PC-9 (cell line): ENCODE measurements at regions not wholly inside any gene's neighbourhood (a gene's known extent, or its start where the extent isn't known, plus 50 kb on each side); places are given as distances from the start of the nearest gene placed in this dataset.

Source experiments
- BruUV-seq: library from RNA; stranded (reverse); fragments of 400-500 nt; replicated peaks from 2 replicates; lab custom pipeline; 2021; lab: Mats Ljungman, UMichigan
- CTCF ChIA-PET: fragments of 300-600 bp; sonication (Branson Sonifier 250); formaldehyde crosslinking; loops from one replicate; lab custom pipeline; 2022; ENCODE audit warnings: antibody characterized with exemption; lab: Charles Lee
- POLR2A ChIA-PET: fragments of 300-600 bp; sonication (Branson Sonifier 250); formaldehyde crosslinking; loops from one replicate; lab custom pipeline; 2022; ENCODE audit warnings: antibody characterized with exemption; ENCODE audit not compliant: unreplicated experiment; lab: Charles Lee
- DNase-seq, 2 experiments: peaks; one replicate each; pipeline versions ENCODE4 v3.0.0 to v3.0.0-alpha.2; 2015 to 2022; ENCODE audit warnings: mixed read lengths in 1 of 2
- H2AFZ ChIP-seq: fragments of 200-600 bp; sonication (generic); 2 replicates; pipeline ENCODE4 v1.8.1; 2017; ENCODE audit warnings: antibody characterized with exemption
- H3F3A ChIP-seq: fragments of 200-600 bp; sonication (generic); 2 replicates; pipeline ENCODE4 v1.8.1; 2017; ENCODE audit warnings: antibody characterized with exemption, mild to moderate bottlenecking, low read depth; ENCODE audit not compliant: insufficient read depth
- H3K27ac ChIP-seq: fragments of 200-600 bp; sonication (generic); 2 replicates; pipeline ENCODE4 v1.6.1; 2016; ENCODE audit warnings: mixed run types
- H3K27me3 ChIP-seq: fragments of 200-600 bp; sonication (generic); 2 replicates; pipeline ENCODE4 v1.6.1; 2016; ENCODE audit warnings: low read depth, mixed run types; ENCODE audit not compliant: insufficient read depth
- H3K36me3 ChIP-seq: fragments of 200-600 bp; sonication (generic); 2 replicates; pipeline ENCODE4 v1.6.1; 2016; ENCODE audit warnings: low read depth, mixed run types
- H3K4me1 ChIP-seq: fragments of 200-600 bp; sonication (generic); replicated peaks from 2 replicates; pipeline ENCODE4 v1.6.1; 2016; ENCODE audit warnings: mixed run types; ENCODE audit not compliant: insufficient read depth
- H3K4me2 ChIP-seq: fragments of 200-600 bp; sonication (generic); 2 replicates; pipeline ENCODE4 v1.6.1; 2017; ENCODE audit warnings: mixed run types
- H3K4me3 ChIP-seq: fragments of 200-600 bp; sonication (generic); 2 replicates; pipeline ENCODE4 v1.6.1; 2016; ENCODE audit warnings: mixed run types
- H3K79me2 ChIP-seq: fragments of 200-600 bp; sonication (generic); 2 replicates; pipeline ENCODE4 v1.6.1; 2017; ENCODE audit warnings: low read depth, mixed run types
- H3K9me2 ChIP-seq: fragments of 200-600 bp; sonication (generic); 2 replicates; pipeline ENCODE4 v1.8.1; 2017; ENCODE audit warnings: mild to moderate bottlenecking; ENCODE audit not compliant: insufficient read depth
- H3K9me3 ChIP-seq: fragments of 200-600 bp; sonication (generic); 2 replicates; pipeline ENCODE4 v1.8.1; 2016; ENCODE audit warnings: low read depth; ENCODE audit not compliant: insufficient read depth
- H4K20me1 ChIP-seq: fragments of 200-600 bp; sonication (generic); 2 replicates; pipeline ENCODE4 v1.8.1; 2017; ENCODE audit not compliant: insufficient read depth
- EZH2 ChIP-seq: fragments of 200-600 bp; sonication (generic); IDR thresholded peaks from 2 replicates; pipeline ENCODE4 v1.8.0; 2017; ENCODE audit warnings: antibody characterized with exemption, low read depth
- intact Hi-C: fragments of 100-400 bp; cut with micrococcal nuclease; formaldehyde crosslinking; loops from one replicate; pipeline ENCODE4 v1.10.0; 2022; ENCODE audit not compliant: unreplicated experiment
- TF ChIP-seq, protein P1 (sequence below): fragments of 200-600 bp; sonication (generic); conservative IDR thresholded peaks from 2 replicates; pipeline ENCODE4 v1.6.1; 2017; ENCODE audit warnings: mixed run types, antibody characterized with exemption, mild to moderate bottlenecking, moderate library complexity

DNA sequence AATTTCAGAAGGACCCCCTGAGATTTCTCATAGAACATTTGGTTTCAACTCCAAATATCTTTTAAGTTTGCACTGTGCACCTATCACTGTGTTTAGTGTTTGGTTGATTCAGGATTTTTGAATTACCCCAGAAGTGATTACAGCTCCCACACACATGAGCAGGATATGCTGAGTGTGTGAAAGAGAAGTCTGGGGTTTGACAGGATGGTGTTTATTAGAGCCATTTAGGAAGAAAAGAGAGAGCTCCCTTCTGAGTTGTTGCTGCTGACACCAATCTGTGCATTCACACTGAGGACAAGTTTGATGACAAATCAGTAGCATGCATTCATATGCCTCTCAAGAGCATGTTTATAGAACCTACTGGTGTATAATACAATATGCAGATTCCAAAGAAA, 118.1 kb downstream of the RPL22L1 start:
- peak overlapping the region; percentile 18 for H2AFZ ChIP-seq
- BruUV-seq: TSS peak; percentile 71
- H3K9me2 ChIP-seq: no peaks in the 10 kb centered on the region
- no peaks in the 10 kb centered on the region for H3K27me3 ChIP-seq
- H3K4me1 ChIP-seq: peaks cover 39% of the 10 kb centered on the region
- POLR2A ChIA-PET: interaction anchor here (0.5 to 0.7 kb wide), 3 partner anchors 28 to 118 kb away, joined by 4 to 8 read pairs (median 6); partner anchors contain the start of gene RPL22L1
- no peaks in the 10 kb centered on the region for H4K20me1 ChIP-seq
- no peaks in the 10 kb centered on the region for H3K79me2 ChIP-seq
- TF ChIP-seq EZH2: no peak
- no peak for DNase-seq
- peak overlapping the region; percentile 54 for H3K4me2 ChIP-seq
- H3K27ac ChIP-seq: peak overlapping the region; percentile 83
- H3K9me3 ChIP-seq: peaks cover 14% of the 10 kb centered on the region; the same call in 1 of the 2 replicates
- CTCF ChIA-PET: interaction anchor here (0.7 to 2.0 kb wide), 4 partner anchors 60 to 1544 kb away, joined by 3 to 6 read pairs (median 4); no protein-coding TSS in a partner anchor
- intact Hi-C loops: loop anchor here (1.0 to 2.0 kb wide), 2 partner anchors 38 to 57 kb away; no protein-coding TSS in a partner anchor
- H3K36me3 ChIP-seq: 0 out of 2 replicates have a peak, but pooled peaks cover 3% of the 10 kb centered on the region
- no peak overlapping the region; the same call in 1 of the 2 replicates for H3K4me3 ChIP-seq
- peaks cover 24% of the 10 kb centered on the region for H3F3A ChIP-seq

DNA sequence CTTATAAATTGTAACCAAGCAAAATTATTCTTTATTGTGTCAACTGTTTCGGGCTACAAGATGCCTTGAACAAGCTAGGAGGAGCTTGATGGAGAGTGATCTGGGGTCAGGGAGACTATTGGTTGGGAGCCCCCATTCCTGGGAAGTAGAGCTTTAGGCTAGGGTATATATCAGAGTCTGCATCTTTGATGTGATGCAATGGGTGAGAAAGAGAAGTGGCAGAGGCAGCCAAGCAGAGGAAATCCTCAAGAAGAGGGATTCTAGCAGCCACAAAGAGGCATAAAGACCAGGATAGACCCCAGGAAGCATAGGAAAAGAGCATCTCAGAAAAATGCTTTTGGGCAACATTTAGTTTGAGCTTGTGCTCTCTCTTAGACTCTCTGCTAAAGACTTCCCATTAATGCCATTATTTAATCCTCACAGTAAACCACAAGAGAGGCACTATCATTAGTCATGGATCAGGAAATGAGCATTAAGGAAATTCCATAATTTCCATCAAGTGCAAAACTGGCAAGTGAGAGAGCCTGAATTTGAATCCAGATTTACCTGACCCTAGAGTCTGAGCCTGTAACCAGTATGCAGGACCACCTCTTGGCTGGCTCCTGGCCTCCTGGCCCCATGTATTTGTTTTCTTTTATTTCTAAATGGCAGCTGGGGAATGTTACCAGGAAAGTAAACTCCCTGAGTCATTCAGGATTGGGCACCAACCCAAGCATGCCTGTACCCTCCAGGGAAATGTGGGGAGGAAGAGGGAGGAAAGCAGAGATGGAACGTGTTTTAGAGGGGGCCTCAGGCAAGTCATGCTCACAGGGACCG, 118.7 kb downstream of the RPL22L1 start:
- peak overlapping the region; percentile 83 for H3K27ac ChIP-seq
- peak; percentile 85 to 94 for DNase-seq
- 0 out of 2 replicates have a peak, but pooled peaks cover 3% of the 10 kb centered on the region for H3K36me3 ChIP-seq
- CTCF ChIA-PET: interaction anchor here (0.7 to 2.0 kb wide), 4 partner anchors 60 to 1544 kb away, joined by 3 to 6 read pairs (median 4); no protein-coding TSS in a partner anchor
- no peaks in the 10 kb centered on the region for H3K9me2 ChIP-seq
- H3K4me1 ChIP-seq: peaks cover 44% of the 10 kb centered on the region
- no peaks in the 10 kb centered on the region for H3K27me3 ChIP-seq
- H3K4me3 ChIP-seq: no peak overlapping the region
- peak overlapping the region; percentile 54 for H3K4me2 ChIP-seq
- no peaks in the 10 kb centered on the region for H4K20me1 ChIP-seq
- peak overlapping the region; percentile 18 for H2AFZ ChIP-seq
- BruUV-seq: TSS peak; percentile 49
- no peaks in the 10 kb centered on the region for H3K79me2 ChIP-seq
- TF ChIP-seq, protein P1, sequence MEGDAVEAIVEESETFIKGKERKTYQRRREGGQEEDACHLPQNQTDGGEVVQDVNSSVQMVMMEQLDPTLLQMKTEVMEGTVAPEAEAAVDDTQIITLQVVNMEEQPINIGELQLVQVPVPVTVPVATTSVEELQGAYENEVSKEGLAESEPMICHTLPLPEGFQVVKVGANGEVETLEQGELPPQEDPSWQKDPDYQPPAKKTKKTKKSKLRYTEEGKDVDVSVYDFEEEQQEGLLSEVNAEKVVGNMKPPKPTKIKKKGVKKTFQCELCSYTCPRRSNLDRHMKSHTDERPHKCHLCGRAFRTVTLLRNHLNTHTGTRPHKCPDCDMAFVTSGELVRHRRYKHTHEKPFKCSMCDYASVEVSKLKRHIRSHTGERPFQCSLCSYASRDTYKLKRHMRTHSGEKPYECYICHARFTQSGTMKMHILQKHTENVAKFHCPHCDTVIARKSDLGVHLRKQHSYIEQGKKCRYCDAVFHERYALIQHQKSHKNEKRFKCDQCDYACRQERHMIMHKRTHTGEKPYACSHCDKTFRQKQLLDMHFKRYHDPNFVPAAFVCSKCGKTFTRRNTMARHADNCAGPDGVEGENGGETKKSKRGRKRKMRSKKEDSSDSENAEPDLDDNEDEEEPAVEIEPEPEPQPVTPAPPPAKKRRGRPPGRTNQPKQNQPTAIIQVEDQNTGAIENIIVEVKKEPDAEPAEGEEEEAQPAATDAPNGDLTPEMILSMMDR: no peak
- no peak for TF ChIP-seq EZH2
- POLR2A ChIA-PET: interaction anchor here (0.5 to 0.8 kb wide), 5 partner anchors 29 to 396 kb away, joined by 4 to 8 read pairs (median 6); partner anchors contain the start of gene RPL22L1
- peaks cover 16% of the 10 kb centered on the region; the same call in 1 of the 2 replicates for H3K9me3 ChIP-seq
- intact Hi-C loops: loop anchor here (1.0 kb wide), 1 partner anchor 37 kb away; no protein-coding TSS in a partner anchor
- peaks cover 24% of the 10 kb centered on the region for H3F3A ChIP-seq

DNA sequence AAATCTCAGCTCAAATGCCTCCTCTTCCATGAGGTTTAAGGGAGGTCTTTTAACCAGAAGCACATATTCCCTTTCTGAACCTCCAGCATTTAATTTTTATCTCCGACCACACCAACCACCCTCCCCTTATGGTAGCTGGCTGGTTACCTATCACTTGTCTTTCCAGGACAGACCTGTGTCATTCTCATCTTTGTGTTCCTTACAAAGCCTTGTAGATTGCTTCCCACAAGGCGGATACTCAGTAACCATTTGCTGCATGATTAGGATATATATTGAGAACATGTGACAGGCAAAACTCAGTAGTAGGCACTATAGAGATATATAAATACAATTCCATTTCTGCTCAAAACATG, 119.5 kb downstream of the RPL22L1 start:
- H4K20me1 ChIP-seq: no peaks in the 10 kb centered on the region
- no peak overlapping the region for H3K4me3 ChIP-seq
- no peak for DNase-seq
- no peaks in the 10 kb centered on the region for H3K27me3 ChIP-seq
- peaks cover 52% of the 10 kb centered on the region for H3K4me1 ChIP-seq
- peak overlapping the region; percentile 83 for H3K27ac ChIP-seq
- peaks cover 33% of the 10 kb centered on the region for H3F3A ChIP-seq
- H3K79me2 ChIP-seq: no peaks in the 10 kb centered on the region
- H3K4me2 ChIP-seq: peak overlapping the region; percentile 54
- no peaks in the 10 kb centered on the region for H3K9me2 ChIP-seq
- no TSS peak for BruUV-seq
- intact Hi-C loops: no loop called here
- peaks cover 20% of the 10 kb centered on the region; the same call in 1 of the 2 replicates for H3K9me3 ChIP-seq
- POLR2A ChIA-PET: no interaction called here
- 0 out of 2 replicates have a peak, but pooled peaks cover 3% of the 10 kb centered on the region for H3K36me3 ChIP-seq
- TF ChIP-seq, protein P1: no peak
- TF ChIP-seq EZH2: no peak
- CTCF ChIA-PET: interaction anchor here (2.0 kb wide), 1 partner anchor 336 kb away, joined by 6 read pairs; no protein-coding TSS in a partner anchor
- no peak overlapping the region for H2AFZ ChIP-seq
